GM21576 (cell line): ENCODE measurements at regions not wholly inside any gene's neighbourhood (a gene's known extent, or its start where the extent isn't known, plus 50 kb on each side); places are given as distances from the start of the nearest gene placed in this dataset.

Source experiments
- ATAC-seq: cut with Tn5 transposase; IDR thresholded peaks from one replicate; pipeline ENCODE4 v1.9.1; 2021; ENCODE audit warnings: mild to moderate bottlenecking, moderate library complexity; ENCODE audit not compliant: unreplicated experiment

DNA sequence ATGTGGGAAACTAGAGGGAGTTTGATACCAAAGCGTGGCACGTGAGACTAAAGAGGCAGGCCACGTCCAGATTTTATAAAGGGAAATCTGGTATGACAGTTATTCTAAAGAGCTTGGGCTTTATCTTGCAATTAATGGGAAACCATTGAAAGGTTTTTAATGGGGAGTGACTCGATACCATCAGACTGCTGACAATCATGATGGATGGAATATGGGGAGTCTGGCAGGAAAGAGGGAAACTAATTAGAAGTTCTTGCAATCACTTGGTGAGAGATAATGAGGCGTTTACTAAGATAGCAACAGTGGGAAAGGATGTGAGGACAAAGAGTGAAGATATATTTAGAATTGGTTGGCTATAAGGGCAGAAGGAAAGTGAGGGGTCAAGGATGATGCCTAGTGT, 94.0 kb downstream of the MBL2 start:
- ATAC-seq, result no peak

DNA sequence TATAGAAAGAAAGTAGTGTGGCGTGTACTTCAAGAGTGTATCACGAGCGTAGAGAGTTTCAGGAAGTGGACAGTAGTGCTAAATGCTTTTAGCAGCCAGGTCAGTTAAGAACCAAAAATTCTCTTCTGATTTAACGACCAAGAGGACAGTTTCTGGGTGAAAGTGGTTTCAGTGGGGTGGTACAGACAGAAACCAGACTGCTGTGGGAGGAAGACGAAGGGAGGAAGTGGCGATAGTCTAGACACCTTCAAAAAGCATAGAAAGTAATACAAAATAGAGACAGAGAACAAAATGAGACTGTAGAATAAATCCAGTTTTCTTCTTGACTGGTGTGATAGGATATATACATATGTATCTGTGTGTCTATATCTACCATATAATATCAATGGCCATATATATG, 93.5 kb downstream of the MBL2 start:
- ATAC-seq, result no peak

DNA sequence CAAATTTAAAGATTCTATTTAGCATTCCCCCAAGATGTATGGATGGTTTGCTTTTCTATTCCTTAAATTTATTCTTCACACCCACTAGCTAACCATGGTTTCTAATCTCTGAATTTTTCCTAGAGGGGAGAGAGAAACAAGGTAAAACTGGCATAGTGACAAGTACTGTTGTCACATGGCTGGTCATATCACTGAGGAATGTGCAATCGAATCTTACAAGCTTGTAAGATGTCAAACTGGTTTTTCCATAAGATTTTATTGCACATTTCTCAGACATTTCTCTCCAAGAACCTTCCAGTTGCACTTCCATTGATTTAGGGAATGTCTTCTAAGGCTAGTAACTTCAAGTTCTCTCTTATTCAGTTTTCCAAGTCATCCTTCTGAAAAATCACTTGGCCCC, 89.8 kb downstream of the MBL2 start:
- ATAC-seq, result no peak

DNA sequence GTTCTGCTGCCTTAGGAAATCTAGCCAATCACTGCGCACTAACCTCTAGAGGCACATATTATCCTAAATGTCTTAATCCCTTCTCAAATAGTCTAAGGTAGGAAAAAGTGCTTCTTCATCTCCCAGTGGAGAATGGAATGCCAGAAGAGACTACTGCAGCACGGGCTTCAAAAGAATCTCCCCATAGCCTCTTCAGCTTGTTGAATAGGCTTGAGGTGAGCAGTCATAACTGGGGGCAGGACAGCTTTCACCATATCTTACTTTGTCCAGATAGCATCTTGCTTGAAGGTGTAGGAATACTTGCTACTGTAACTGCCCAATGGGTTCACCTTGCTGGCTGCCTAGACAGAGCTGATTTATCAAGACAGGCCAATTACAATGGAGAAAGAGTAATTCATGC, 88.8 kb downstream of the MBL2 start:
- no peak for ATAC-seq

DNA sequence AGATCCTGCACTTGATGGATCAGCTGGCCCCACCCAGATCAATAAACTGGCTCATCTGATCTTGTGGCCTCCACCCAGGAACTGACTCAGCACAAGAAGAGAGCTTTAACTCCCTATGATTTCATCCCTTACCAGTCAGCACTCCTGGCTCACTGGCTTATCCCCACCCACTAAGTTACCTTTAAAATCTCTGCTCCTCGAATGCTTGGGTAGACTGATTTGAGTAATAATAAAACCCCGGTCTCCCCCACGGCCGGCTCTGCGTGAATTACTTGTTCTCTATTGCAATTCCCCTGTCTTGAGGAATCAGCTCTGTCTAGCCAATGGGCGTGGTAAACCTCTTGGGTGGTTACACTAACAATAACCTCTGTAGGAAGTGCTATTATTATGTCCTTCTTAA, 83.7 kb downstream of the MBL2 start:
- ATAC-seq, result no peak

DNA sequence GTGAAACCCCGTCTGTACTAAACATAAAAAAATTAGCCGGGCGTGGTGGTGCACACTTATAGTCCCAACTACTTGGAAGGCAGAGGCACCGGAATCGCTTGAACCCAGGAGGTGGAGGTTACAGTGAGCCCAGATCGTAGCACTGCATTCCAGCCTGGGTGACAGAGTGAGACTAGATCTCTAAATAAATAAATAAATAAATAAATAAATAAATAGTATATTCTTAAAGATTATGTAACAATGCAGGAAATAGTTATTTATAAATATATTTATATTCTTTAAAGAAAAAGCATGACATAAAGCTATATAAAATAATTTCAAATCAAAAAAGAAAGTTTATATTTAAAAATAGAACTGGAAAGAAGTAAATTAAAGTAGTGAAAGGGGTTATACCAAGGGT, 76.4 kb downstream of the MBL2 start:
- no peak for ATAC-seq

DNA sequence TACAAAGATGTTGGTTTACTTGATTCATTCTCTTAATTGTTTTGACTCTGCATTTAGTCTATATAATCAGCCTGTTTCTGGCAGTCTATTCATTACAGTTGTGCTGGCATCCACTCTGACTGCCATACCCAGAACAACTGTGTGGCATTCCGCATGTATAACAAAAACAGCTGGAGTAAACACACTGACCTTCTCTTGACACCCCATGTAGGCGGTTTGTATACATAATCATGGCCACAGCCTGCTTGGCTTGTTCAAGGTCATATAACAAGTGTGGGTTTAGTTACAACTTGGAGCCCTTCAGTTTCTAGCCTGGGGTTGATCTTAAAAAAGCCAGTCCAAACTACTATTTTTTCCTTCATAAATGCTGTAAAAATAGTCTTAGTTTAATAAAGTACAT, 70.9 kb downstream of the MBL2 start:
- ATAC-seq, result no peak

DNA sequence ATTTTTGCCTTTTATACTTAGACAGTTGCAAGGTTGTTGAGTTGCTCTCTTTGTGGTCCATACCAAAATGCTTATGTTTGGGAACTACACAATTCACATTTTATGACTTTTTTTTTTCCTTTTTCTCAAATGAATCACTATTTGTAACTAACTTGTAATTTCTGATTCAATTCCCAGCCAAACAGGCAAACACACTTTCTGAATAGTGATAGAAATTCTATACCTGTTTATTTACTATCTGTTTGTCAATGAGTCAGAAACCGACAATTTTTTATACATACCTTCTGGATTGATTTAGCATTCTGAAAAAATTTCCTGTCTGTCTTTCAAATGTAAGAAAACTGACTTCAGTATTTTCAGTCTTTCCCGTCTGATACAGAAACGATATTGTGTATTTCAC, 69.1 kb downstream of the MBL2 start:
- no peak for ATAC-seq

DNA sequence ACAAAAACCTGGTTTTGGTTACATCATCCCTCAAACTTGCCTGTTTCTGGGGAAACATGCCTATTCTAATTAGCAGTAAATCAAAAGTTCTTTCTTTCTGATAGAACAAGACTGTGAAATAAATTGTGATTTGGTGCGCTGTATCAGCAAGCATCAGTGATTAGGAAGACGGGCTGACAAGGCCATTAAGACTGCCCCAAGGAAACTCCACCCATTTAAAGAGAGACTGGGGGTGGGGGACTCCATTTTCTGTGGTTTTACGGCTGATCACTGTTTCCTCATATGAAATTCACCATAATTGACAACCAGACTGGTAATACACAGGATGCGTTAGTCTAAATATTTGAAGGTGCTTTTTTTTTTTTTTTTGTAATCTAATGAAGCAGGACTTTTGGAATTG, 68.7 kb downstream of the MBL2 start:
- ATAC-seq, result no peak

DNA sequence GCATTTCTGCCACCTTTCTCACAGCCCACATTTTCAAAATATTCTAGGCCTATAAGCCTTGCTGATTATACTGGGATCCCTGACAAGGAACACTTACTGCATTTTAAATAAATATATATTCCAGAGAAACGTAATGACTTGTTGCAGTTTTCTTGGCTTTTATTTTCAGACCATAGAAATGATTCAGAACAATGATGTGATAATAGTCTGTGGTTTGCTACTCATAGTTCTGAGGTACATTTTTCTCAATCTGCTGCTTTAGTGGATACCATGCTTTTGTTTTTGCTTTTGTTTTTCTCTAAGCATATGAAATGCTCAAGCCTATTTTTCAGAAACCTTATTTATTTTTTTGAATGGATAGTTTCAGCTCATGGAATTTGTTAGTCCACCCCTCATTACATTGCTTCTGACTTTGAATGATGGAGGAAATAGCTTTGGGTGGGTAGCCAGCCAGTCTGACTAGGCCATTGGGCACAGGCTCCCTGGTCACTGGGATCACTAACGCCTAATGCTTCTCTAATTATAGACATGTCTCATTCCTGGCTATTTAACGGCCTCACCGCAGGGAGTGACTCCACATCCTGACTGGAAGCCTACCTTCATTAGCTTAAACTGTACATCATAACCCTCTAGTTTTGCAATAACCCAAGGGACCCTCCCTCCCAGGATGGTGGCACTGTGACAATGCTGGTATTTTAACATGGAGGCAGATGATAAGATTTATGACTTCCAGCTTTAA, 66.1 kb downstream of the MBL2 start:
- ATAC-seq, result no peak
